VCaP (cell line): ENCODE measurements at regions not wholly inside any gene's neighbourhood (a gene's known extent, or its start where the extent isn't known, plus 50 kb on each side); places are given as distances from the start of the nearest gene placed in this dataset.

ENCODE experiments used
- H3K27ac ChIP-seq: fragments of 450-650 bp; 2 replicates; pipeline ENCODE4 v1.5.1; 2017
- TF ChIP-seq, protein P1 (sequence below): fragments of 450-650 bp; conservative IDR thresholded peaks from 2 replicates; pipeline ENCODE4 v1.5.1; 2017; ENCODE audit warnings: mild to moderate bottlenecking, moderate library complexity

DNA sequence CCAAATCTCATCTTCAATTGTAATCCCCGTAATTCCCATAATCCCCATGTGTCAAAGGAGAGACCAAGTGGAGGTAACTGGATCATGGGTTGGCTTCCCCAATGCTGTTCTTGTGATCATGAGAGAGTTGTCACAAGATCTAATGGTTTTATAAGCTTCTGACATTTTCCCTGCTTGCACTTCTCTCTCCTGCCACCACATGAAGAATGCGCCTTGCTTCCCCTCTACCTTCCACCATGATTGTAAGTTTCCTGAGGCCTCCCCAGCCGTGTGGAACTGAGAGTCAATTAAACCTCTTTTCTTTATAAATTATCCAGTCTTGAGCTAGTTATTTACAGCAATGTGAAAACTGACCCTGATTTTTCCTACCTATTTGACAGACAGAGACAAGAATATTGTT lies 162.5 kb upstream of the SYT6 start:
- no peak overlapping the region for H3K27ac ChIP-seq
- TF ChIP-seq, protein P1, sequence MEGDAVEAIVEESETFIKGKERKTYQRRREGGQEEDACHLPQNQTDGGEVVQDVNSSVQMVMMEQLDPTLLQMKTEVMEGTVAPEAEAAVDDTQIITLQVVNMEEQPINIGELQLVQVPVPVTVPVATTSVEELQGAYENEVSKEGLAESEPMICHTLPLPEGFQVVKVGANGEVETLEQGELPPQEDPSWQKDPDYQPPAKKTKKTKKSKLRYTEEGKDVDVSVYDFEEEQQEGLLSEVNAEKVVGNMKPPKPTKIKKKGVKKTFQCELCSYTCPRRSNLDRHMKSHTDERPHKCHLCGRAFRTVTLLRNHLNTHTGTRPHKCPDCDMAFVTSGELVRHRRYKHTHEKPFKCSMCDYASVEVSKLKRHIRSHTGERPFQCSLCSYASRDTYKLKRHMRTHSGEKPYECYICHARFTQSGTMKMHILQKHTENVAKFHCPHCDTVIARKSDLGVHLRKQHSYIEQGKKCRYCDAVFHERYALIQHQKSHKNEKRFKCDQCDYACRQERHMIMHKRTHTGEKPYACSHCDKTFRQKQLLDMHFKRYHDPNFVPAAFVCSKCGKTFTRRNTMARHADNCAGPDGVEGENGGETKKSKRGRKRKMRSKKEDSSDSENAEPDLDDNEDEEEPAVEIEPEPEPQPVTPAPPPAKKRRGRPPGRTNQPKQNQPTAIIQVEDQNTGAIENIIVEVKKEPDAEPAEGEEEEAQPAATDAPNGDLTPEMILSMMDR, result no peak

DNA sequence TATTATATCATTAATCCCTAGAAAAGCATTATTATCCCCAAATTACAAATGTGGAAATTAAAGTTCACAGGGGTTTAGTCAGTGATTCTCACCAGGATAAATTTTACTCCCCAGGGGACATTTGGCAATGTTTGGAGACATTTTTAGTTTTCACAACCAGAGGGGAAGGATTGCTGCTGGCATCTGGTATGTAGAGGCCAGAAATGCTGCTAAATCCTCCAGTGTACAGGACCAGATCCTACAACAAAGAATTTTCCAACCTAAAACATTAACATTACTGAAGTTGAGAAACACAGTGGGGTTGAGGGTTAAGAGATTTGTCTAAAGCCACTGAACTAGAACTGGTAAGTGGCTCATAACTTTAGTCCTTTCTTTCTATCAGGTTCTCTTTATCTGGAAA lies 162.0 kb upstream of the SYT6 start:
- no peak overlapping the region for H3K27ac ChIP-seq
- TF ChIP-seq, protein P1, result no peak

DNA sequence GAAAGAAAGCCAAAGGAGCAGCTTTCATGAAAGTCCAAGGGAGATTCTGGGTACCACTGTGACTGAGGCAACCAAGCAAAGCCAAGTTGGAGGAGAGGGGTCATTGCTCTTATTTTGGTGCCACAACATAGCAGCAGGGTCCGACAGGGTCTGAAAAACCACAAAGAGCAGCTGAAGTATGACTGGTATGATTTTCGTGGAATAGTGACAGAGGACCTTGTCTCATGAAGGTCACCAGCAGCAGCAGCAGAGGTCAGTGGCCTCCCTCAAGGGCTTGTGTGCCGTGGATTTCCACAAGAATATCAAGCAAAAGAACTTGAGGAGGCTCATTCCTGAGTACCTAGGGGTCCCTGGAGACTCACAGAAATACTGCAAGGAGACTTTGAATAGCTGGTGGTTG lies 160.9 kb upstream of the SYT6 start:
- no peak overlapping the region for H3K27ac ChIP-seq
- TF ChIP-seq, protein P1, result no peak

DNA sequence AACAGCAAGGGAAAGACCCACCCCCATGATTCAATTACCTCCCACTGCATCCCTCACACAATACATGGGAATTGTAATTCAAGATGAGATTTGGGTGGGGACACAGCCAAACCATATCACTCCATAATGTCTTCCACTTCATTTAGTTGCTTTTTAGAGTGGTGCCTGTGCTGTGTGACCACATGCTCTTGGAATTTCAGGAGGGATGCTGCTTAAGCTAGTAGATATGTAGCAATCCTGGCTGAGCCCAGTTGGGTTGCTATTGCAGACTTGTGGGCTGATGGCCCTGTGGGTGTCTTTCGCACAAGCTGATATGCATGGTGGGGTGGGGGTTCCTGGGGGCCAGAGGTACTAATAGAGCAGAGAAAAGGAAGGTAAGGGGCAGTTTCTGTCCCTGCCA lies 160.4 kb upstream of the SYT6 start:
- TF ChIP-seq, protein P1, result no peak
- H3K27ac ChIP-seq, result no peak overlapping the region

DNA sequence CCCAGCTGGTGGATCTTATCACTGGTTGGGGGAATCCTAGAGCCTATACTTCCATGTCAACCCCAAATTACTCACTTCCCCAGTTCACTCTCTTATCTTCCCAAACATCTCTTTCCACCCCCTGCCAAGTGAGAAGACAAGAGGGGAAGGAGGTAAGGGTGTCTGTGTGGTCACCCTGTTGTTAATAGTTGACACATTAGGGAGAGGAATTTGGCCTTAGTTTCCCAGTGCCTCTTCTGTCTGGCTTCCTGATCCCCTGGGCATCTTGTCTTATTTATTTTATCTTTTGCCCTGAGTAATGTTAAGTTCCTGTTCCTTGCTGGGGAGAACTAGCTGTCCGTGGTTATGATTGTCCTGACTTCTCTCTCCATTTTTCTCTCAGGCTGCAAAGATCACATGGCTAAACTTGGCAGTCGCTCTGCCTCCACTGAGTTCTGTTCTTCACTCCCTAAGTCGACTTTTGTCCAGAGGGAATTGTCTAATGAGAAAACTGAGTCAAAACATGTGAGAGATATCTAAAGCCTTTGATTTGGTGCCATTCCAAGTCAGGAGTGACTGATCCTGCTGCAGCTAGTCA lies 157.1 kb upstream of the SYT6 start:
- TF ChIP-seq, protein P1, result no peak
- H3K27ac ChIP-seq, result no peak overlapping the region

DNA sequence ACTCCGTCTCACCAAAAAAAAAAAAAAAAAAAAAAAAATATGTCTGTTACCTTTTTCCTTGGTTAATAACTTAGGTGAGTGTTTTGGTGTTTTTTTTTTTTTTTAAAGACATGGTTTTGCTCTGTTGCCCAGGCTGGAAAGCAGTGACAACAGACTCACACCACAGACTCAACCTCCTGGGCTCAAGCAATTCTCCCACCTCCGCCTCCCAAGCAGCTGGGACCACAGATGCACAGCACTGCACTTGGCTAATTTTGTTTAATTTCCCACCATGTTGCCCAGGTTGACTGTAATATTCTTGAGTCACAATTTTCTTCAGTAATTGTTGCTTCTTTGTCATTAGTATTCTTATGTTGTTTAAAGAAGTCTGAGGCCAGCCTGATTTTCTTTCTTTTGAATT lies 149.2 kb upstream of the SYT6 start:
- no peak overlapping the region for H3K27ac ChIP-seq
- TF ChIP-seq, protein P1, result no peak

DNA sequence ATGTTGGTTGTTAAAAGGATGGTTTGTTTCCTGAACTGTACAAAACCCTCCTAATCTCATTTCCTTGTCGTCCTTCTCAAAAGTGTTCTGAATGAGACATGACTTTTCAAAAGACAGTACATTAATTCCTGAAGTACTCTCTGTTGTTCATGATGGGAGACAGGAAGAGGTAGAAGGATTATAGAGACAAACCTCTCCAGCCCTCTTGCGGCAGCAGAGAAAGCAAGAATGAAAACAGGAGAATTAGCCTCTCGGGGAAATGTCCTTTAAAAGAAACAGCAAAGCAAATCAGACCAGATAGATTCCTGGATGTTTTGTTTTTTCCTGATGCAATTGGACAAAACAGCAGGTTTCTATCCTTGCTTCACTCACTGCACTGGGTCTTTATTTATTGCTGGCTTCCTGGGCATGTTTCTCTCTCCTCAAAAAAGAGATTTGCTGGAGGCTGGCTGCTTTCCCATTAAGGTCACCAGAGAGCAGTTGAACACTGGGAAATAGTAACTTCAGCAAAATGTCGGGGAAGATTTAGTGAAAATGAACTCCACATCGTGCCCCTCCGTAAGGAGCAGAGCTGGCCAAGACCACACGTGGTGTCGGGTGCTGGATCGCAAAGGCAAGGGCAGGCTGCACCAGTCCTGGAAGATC lies 145.8 kb upstream of the SYT6 start:
- TF ChIP-seq, protein P1, result no peak
- no peak overlapping the region for H3K27ac ChIP-seq
